ENCODE measurements at regions not wholly inside any gene's neighbourhood (a gene's known extent, or its start where the extent isn't known, plus 50 kb on each side); places are given as distances from the start of the nearest gene placed in this dataset.

- DNase-seq (ENCODE audit: low read depth): no peak
- TF ChIP-seq, protein P1, sequence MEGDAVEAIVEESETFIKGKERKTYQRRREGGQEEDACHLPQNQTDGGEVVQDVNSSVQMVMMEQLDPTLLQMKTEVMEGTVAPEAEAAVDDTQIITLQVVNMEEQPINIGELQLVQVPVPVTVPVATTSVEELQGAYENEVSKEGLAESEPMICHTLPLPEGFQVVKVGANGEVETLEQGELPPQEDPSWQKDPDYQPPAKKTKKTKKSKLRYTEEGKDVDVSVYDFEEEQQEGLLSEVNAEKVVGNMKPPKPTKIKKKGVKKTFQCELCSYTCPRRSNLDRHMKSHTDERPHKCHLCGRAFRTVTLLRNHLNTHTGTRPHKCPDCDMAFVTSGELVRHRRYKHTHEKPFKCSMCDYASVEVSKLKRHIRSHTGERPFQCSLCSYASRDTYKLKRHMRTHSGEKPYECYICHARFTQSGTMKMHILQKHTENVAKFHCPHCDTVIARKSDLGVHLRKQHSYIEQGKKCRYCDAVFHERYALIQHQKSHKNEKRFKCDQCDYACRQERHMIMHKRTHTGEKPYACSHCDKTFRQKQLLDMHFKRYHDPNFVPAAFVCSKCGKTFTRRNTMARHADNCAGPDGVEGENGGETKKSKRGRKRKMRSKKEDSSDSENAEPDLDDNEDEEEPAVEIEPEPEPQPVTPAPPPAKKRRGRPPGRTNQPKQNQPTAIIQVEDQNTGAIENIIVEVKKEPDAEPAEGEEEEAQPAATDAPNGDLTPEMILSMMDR (conservative IDR thresholded peaks at IDR 0.05; ENCODE audit: low read depth, low read length): no peak
- H3K4me3 ChIP-seq (ENCODE audit: low read length): no peak overlapping the region
Observed at GRCh38 chr1:232522189-232522588, 107.7 kb downstream of the SIPA1L2 start.

- TF ChIP-seq, protein P1 (conservative IDR thresholded peaks at IDR 0.05; ENCODE audit: low read depth, low read length): no peak
- no peak for DNase-seq (ENCODE audit: low read depth)
- no peak overlapping the region for H3K4me3 ChIP-seq (ENCODE audit: low read length)
Observed at GRCh38 chr1:232521660-232522059, 108.3 kb downstream of the SIPA1L2 start.

DNA sequence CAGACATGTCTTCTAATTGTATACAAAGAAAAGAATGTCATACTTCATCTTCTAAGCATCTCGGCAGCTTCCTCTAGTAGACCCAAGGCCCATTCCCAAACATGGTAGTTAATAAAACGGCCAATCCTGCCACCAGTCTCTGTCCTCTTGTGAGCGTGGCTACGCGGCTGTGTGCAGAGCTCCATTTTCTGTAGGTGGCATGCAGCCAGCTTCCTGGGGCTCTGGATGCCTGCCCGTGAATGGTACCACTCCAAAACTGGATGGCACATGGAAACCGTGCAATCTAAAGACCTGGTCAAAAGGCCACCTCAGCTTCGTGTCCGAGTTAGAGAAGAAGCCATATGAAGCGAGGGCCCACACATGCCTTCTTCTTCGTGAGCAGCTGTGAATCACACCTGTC lies 110.7 kb downstream of the SIPA1L2 start:
- DNase-seq (ENCODE audit: low read depth): no peak
- TF ChIP-seq, protein P1 (conservative IDR thresholded peaks at IDR 0.05; ENCODE audit: low read depth, low read length): no peak
- H3K4me3 ChIP-seq (ENCODE audit: low read length): no peak overlapping the region

GRCh38 chr1:232518349-232518748 lies 111.6 kb downstream of the SIPA1L2 start:
- no peak overlapping the region for H3K4me3 ChIP-seq (ENCODE audit: low read length)
- TF ChIP-seq, protein P1 (conservative IDR thresholded peaks at IDR 0.05; ENCODE audit: low read depth, low read length): no peak
- no peak for DNase-seq (ENCODE audit: low read depth)

GRCh38 chr1:232517204-232517603 lies 112.7 kb downstream of the SIPA1L2 start:
- H3K4me3 ChIP-seq (ENCODE audit: low read length): no peak overlapping the region
- TF ChIP-seq, protein P1 (conservative IDR thresholded peaks at IDR 0.05; ENCODE audit: low read depth, low read length): no peak
- DNase-seq (ENCODE audit: low read depth): no peak

- TF ChIP-seq, protein P1 (conservative IDR thresholded peaks at IDR 0.05; ENCODE audit: low read depth, low read length): no peak
- H3K4me3 ChIP-seq (ENCODE audit: low read length): no peak overlapping the region
- DNase-seq (ENCODE audit: low read depth): no peak
Observed at GRCh38 chr1:232515706-232516105, 114.2 kb downstream of the SIPA1L2 start.

DNA sequence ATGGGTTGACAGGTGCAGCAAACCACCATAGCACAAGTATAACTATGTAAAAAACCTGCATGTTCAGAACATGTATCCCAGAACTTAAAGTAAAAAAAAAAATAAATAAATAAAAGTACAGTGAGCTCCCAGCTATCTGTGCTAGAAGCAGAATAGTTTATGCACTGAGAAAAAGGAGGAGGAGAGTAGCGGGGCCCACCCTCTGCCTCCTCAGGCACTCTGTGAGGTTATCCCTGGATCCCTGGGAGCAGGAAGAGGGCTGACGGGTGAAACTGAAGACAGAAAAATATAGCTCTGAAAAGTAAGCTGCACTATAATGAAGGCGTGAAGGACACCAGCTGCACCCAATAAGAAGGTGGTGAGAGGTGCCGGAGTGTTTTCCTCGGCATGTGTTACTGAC lies 117.2 kb downstream of the SIPA1L2 start:
- no peak overlapping the region for H3K4me3 ChIP-seq (ENCODE audit: low read length)
- no peak for DNase-seq (ENCODE audit: low read depth)
- TF ChIP-seq, protein P1 (conservative IDR thresholded peaks at IDR 0.05; ENCODE audit: low read depth, low read length): no peak

Measured in retinal pigment epithelial cell (primary cell).